ENCODE measurements at regions not wholly inside any gene's neighbourhood (a gene's known extent, or its start where the extent isn't known, plus 50 kb on each side); places are given as distances from the start of the nearest gene placed in this dataset.

DNA sequence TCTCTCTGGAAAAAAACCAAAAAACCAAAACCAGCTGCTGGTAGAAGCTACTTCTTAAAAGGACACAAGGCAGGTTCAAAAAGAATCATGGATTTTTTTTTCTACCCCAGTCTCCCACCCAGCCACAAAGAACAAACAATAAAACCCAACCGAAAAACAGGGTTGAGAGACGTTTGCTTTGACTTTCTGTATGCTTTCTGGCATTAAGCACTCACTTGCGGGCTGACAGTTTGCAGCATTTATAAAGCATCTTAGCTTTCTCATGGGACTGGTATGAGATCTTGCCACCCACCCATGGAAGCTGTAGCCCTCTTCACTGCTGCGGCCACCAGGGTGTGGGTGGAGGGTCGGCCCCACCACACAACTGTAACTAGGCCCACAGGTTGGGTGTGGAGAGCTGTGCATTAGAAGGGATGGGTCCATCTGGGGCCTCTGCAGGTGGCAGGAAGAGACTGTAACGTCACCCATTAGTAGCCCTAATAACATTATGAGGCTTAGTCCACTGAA is 165.7 kb downstream of the RHOU start (continued):
- TF ChIP-seq REST (IDR thresholded peaks at IDR 0.05), result no peak

- DNase-seq (ENCODE audit: low spot score), result no peak
- H3K27me3 ChIP-seq (ENCODE audit: control insufficient read depth in 4 of 4, insufficient read depth in 4 of 4, low read length in 3 of 4), result no peaks in the 10 kb centered on the region
- no peak overlapping the region for H3K27ac ChIP-seq (ENCODE audit: low read depth in 1 of 2, low read length in 2 of 2)
- no peaks in the 10 kb centered on the region for H3K9me3 ChIP-seq (ENCODE audit: control insufficient read depth in 4 of 4, low read length in 3 of 4)
- TF ChIP-seq REST (IDR thresholded peaks at IDR 0.05), result no peak
- no peak for TF ChIP-seq HNF4G (IDR thresholded peaks at IDR 0.05)
- TF ChIP-seq, protein P1, sequence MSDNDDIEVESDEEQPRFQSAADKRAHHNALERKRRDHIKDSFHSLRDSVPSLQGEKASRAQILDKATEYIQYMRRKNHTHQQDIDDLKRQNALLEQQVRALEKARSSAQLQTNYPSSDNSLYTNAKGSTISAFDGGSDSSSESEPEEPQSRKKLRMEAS (IDR thresholded peaks at IDR 0.05), result no peak
- TF ChIP-seq FOXA1 (IDR thresholded peaks at IDR 0.05), result no peak
- TF ChIP-seq EGR1 (IDR thresholded peaks at IDR 0.05; ENCODE audit: low read depth in 2 of 2), result no peak
- TF ChIP-seq YY1 (IDR thresholded peaks at IDR 0.05), result no peak
- no peak for TF ChIP-seq RXRA (IDR thresholded peaks at IDR 0.05)
- TF ChIP-seq SP1 (IDR thresholded peaks at IDR 0.05), result no peak
- TF ChIP-seq HNF4A (conservative IDR thresholded peaks at IDR 0.05), result no peak
- TF ChIP-seq, protein P2, sequence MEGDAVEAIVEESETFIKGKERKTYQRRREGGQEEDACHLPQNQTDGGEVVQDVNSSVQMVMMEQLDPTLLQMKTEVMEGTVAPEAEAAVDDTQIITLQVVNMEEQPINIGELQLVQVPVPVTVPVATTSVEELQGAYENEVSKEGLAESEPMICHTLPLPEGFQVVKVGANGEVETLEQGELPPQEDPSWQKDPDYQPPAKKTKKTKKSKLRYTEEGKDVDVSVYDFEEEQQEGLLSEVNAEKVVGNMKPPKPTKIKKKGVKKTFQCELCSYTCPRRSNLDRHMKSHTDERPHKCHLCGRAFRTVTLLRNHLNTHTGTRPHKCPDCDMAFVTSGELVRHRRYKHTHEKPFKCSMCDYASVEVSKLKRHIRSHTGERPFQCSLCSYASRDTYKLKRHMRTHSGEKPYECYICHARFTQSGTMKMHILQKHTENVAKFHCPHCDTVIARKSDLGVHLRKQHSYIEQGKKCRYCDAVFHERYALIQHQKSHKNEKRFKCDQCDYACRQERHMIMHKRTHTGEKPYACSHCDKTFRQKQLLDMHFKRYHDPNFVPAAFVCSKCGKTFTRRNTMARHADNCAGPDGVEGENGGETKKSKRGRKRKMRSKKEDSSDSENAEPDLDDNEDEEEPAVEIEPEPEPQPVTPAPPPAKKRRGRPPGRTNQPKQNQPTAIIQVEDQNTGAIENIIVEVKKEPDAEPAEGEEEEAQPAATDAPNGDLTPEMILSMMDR (IDR thresholded peaks at IDR 0.05; ENCODE audit: low read depth, low read length, missing input control), result no peak
- TF ChIP-seq TAF1 (conservative IDR thresholded peaks at IDR 0.05), result no peak
- TF ChIP-seq ZBTB33 (IDR thresholded peaks at IDR 0.05), result no peak
- no peak for TF ChIP-seq JUND (IDR thresholded peaks at IDR 0.05)
- TF ChIP-seq FOXA2 (IDR thresholded peaks at IDR 0.05), result no peak
- TF ChIP-seq ATF3 (IDR thresholded peaks at IDR 0.05), result no peak
- TF ChIP-seq GABPA (IDR thresholded peaks at IDR 0.05 in 1 of 2, conservative IDR thresholded peaks at IDR 0.05 in 1 of 2), result no peak
- no peak for TF ChIP-seq NR2F2 (IDR thresholded peaks at IDR 0.05)
- TF ChIP-seq RAD21 (IDR thresholded peaks at IDR 0.05), result no peak
- H3K4me3 ChIP-seq (ENCODE audit: low read depth in 1 of 3, low read length in 3 of 3), result no peak overlapping the region
- peaks cover 2 to 11% (median 7%) of the 10 kb centered on the region in 4 donors for H3K4me1 ChIP-seq (ENCODE audit: control insufficient read depth in 4 of 4, insufficient read depth in 4 of 4, low read length in 3 of 4)
- H3K9ac ChIP-seq (ENCODE audit: low read depth in 1 of 2, low read length in 2 of 2), result no peak overlapping the region
- 60% methylated on average over 5 of the region's 5 CpGs for WGBS
- no peaks in the 10 kb centered on the region for H3K36me3 ChIP-seq (ENCODE audit: control insufficient read depth in 4 of 4, insufficient read depth in 3 of 4, low read depth in 1 of 4, low read length in 3 of 4)
These were observed 166.8 kb downstream of the RHOU start for GRCh38 chr1:228901936-228902681.

Measured in liver (tissue), 8 donors.